HG03457 (cell line): ENCODE measurements at regions not wholly inside any gene's neighbourhood (a gene's known extent, or its start where the extent isn't known, plus 50 kb on each side); places are given as distances from the start of the nearest gene placed in this dataset.

Experiments
- ATAC-seq: cut with Tn5 transposase; IDR thresholded peaks from one replicate; pipeline ENCODE4 v1.9.1; 2021; ENCODE audit warnings: moderate number of reproducible peaks; ENCODE audit not compliant: unreplicated experiment

DNA sequence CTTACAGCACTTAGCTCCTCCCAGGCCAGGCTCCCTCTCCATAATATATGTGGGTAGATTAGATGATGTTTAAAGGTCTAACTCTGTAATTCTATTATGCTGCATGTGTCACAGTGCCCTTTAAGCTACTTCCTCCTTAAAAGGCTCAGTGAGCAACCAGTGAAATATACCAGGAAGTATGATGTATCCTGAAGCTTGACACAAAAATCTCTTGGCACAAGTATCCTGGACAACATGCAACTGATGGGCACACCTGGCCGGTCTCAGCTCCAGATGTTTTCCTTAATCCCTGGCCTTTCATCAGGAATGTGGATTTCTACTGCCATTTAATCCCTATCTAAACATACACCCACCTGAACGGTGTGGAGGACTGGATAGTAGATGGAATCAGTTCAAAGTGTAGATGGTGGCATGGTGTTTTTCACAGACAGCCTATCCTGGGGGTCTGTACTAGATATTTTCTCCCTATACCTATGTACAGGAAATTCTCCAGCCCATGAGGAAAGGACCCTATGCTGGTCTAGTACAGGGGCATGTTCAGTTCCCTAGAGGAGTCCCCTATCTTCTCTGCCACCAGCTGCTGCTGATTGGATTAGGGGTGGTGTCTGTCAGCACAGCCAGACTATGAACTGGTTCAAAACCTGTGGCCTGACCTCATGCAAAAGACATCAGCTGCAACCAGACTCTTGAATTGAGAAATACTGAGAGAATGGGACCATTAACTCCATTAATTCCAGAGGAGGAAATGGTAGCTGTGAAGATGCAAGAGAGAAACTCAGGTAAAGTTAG is 59.4 kb upstream of the CITED2 start:
- ATAC-seq: no peak

DNA sequence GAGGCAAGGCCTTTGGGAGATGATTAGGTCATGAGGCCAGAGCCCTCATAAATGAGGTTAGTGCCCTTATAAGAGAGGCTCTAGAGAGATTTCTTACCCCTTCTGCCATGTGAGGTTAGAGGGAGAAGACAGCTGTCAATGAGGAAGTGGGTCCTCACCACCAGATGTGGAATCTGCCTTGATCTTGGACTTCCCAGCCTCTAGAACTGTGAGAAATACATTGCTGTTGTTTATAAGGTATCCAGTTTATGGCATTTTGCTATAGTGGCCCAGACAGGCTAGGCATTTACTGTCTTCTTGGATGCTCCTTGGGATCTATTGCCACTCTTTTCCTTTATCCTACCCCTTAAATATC is 57.1 kb upstream of the CITED2 start:
- ATAC-seq: no peak

- ATAC-seq: no peak
Observed at GRCh38 chr6:139430899-139431601, 56.6 kb upstream of the CITED2 start.

DNA sequence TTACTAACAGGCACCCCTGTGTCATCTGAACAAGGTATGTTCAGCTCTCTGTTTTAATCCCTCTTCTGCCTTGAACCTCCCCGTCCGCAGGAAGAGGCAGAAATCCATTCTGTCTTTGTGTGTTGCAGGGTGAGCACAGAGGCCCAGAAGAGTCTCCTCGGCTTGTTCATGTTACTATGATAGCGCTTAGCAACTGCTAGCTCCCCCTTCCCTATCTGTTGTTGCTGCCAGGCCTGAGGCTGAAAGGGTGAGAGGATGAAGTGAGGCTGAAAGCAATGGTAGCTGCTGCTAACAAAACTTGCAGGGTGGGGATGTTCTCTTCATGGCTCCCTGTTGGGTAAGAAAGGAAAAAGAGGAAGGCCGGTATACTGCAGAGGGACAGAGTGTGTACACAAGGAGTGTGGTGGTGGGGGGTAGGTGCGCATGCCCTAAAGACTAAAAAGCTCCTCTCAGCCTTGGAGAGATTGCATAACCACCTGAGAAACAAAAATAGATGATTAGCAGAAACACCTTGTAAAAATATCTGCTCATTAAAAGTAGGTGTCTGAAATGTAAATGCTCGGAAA is 55.2 kb upstream of the CITED2 start:
- ATAC-seq: no peak

DNA sequence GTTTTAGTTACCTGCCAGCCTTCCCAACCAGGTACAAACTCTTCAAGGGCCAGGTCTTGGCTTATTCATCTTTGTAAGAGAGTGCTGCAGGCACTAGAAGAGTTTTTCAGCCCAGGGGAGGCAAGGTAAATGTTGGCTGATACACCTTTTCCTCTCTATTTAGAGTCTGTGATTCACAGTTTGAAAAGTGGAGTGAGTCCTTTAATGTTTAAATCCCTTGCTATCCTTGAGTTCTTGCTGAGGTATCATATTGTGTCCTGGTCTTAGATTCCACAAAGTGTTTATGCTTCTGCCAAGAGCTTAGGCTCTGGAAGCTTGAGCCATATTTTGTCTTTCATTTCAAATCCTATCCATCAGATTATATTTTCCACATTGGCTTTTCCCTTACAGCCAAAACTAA is 52.8 kb upstream of the CITED2 start:
- ATAC-seq: no peak

GRCh38 chr6:139426795-139427194 is 52.3 kb upstream of the CITED2 start:
- ATAC-seq: no peak

DNA sequence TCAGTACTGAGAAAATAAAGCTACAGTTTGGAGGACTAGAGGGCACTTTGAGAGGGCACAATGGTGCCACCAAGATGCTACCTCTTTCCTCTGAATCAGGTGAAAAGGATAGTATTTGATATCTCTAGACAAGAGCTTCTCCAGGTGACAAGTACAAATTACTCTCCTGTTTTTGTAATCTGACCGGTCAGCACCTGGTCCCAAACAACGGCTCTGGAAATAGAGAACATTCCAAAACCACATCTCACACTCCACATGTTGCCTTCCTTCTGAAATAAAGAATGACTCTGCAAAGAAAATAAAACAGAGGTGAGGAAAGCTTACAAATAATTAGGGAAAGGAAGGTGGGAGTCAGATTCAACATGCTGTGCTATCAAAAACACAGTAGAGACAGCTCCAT is 51.3 kb upstream of the CITED2 start:
- ATAC-seq: no peak

- ATAC-seq: no peak
Observed at GRCh38 chr6:139423971-139424667, 49.7 kb upstream of the CITED2 start.
